ENCODE measurements at regions not wholly inside any gene's neighbourhood (a gene's known extent, or its start where the extent isn't known, plus 50 kb on each side); places are given as distances from the start of the nearest gene placed in this dataset.

DNA sequence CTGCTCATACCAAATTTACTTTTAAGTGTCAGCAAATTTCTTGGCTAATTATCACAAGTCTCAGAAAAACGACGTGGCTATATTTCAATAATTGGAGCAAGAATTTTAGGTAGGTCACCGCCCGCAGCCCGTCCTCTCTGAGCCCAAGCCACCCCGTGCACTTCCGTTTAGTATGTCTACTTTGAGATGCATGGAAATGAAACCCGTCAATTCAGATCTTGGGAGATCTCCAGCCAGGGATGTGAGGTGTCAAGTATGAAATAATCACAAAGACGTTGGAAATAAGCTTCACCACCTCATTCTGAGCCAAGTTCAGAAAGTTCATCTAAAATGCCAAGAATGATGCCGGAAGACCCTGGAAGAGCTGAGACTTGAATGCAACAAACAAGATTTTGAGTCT is 132.6 kb upstream of the IRF2BP2 start:
- Histone ChIP-seq H2BK15ac (ENCODE audit: low read depth, low read length) (no peak overlapping the region), H2BK120ac (ENCODE audit: low read depth, low read length, poor library complexity, severe bottlenecking) (no peak overlapping the region), H3K79me1 (ENCODE audit: insufficient read depth, low read depth, low read length, poor library complexity, severe bottlenecking) (no peaks in the 10 kb centered on the region), H2AK5ac (ENCODE audit: insufficient read length, low read length) (no peak overlapping the region), H3K56ac (ENCODE audit: insufficient read length, low read depth, low read length) (no peak overlapping the region), H3K23ac (ENCODE audit: insufficient read length, low read depth, low read length) (no peak overlapping the region), H3T11ph (ENCODE audit: low read length) (no peak overlapping the region), H2AFZ (ENCODE audit: low read length) (no peak overlapping the region), H2BK5ac (ENCODE audit: insufficient read length, low read length) (no peak overlapping the region), H3K4me1 (ENCODE audit: insufficient read depth, low read length) (0 out of 2 replicates have a peak, but pooled peaks cover 3% of the 10 kb centered on the region), H3K4me2 (ENCODE audit: insufficient read depth, insufficient read length, low read length) (no peak overlapping the region), H4K8ac (replicated peaks; ENCODE audit: insufficient read length, low read depth, low read length) (no peak overlapping the region), H2BK20ac (ENCODE audit: low read depth, low read length, poor library complexity, severe bottlenecking) (no peak overlapping the region), H3K27ac (ENCODE audit: insufficient read length, low read depth, low read length) (no peak overlapping the region), H4K91ac (ENCODE audit: insufficient read length, low read depth, low read length) (no peak overlapping the region), H3K23me2 (ENCODE audit: insufficient read length, low read depth, low read length, poor library complexity, severe bottlenecking) (no peaks in the 10 kb centered on the region), H3K27me3 (ENCODE audit: insufficient read depth, low read length) (no peaks in the 10 kb centered on the region), H3K79me2 (ENCODE audit: insufficient read depth, low read length) (no peaks in the 10 kb centered on the region), H4K5ac (ENCODE audit: insufficient read length, low read depth, low read length) (no peak overlapping the region), H3K4ac (ENCODE audit: low read depth, low read length) (no peak overlapping the region), H3K9me3 (ENCODE audit: control insufficient read depth, low read depth, low read length) (no peaks in the 10 kb centered on the region), H3K18ac (ENCODE audit: insufficient read length, low read depth, low read length) (no peak overlapping the region), H2BK12ac (ENCODE audit: insufficient read length, low read depth, low read length) (no peak overlapping the region), H3K14ac (ENCODE audit: insufficient read depth, low read length) (no peak overlapping the region), H3K9ac (ENCODE audit: extremely low read depth, insufficient read length, low read length) (no peak overlapping the region), H4K20me1 (ENCODE audit: control insufficient read depth, insufficient read depth, insufficient read length) (no peaks in the 10 kb centered on the region)
- DNase-seq = no peak
- no CpG with 5 or more reads among the region's 10 CpGs for WGBS (ENCODE audit: extremely low coverage, insufficient read length, low lambda C conversion rate)
- H3K9me3 Mint-ChIP-seq = no peaks in the 10 kb centered on the region; a peak in 1 of 5 replicates
- H3K27me3 Mint-ChIP-seq (ENCODE audit: low read depth) = no peaks in the 10 kb centered on the region; the same call in none of the 2 replicates
- TF ChIP-seq, protein P1, sequence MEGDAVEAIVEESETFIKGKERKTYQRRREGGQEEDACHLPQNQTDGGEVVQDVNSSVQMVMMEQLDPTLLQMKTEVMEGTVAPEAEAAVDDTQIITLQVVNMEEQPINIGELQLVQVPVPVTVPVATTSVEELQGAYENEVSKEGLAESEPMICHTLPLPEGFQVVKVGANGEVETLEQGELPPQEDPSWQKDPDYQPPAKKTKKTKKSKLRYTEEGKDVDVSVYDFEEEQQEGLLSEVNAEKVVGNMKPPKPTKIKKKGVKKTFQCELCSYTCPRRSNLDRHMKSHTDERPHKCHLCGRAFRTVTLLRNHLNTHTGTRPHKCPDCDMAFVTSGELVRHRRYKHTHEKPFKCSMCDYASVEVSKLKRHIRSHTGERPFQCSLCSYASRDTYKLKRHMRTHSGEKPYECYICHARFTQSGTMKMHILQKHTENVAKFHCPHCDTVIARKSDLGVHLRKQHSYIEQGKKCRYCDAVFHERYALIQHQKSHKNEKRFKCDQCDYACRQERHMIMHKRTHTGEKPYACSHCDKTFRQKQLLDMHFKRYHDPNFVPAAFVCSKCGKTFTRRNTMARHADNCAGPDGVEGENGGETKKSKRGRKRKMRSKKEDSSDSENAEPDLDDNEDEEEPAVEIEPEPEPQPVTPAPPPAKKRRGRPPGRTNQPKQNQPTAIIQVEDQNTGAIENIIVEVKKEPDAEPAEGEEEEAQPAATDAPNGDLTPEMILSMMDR (conservative IDR thresholded peaks at IDR 0.05) = no peak
- H3K4me3 Mint-ChIP-seq = no peak overlapping the region
- H3K36me3 Mint-ChIP-seq (ENCODE audit: insufficient read depth in 1 of 3, low read depth in 3 of 3) = no peaks in the 10 kb centered on the region
- H3K27ac Mint-ChIP-seq = no peak overlapping the region
- peaks cover 36 to 43% of the 10 kb centered on the region in 2 experiments for H3K4me1 Mint-ChIP-seq

Data from H9 (cell line).